Stimulated activated CD8-positive, alpha-beta memory T cell treated with anti-CD3 and anti-CD28 coated beads, Interleukin-15, amount 100 ng/mL, for 4 hours (primary cell): ENCODE measurements at regions not wholly inside any gene's neighbourhood (a gene's known extent, or its start where the extent isn't known, plus 50 kb on each side); places are given as distances from the start of the nearest gene placed in this dataset.
A peak's percentile ranks its signal among the peaks of the same experiment; 100 is the strongest.
"Not testable (repeated sequence)": the region's sequence is repeated elsewhere in the genome, so short reads cannot be mapped to it uniquely, and the experiment has no call there.

Source experiments
- DNase-seq, 2 donors: peaks; one replicate each; pipeline ENCODE4 v3.0.0-alpha.2; 2020; ENCODE audit warnings: low read depth in 2 of 2

DNA sequence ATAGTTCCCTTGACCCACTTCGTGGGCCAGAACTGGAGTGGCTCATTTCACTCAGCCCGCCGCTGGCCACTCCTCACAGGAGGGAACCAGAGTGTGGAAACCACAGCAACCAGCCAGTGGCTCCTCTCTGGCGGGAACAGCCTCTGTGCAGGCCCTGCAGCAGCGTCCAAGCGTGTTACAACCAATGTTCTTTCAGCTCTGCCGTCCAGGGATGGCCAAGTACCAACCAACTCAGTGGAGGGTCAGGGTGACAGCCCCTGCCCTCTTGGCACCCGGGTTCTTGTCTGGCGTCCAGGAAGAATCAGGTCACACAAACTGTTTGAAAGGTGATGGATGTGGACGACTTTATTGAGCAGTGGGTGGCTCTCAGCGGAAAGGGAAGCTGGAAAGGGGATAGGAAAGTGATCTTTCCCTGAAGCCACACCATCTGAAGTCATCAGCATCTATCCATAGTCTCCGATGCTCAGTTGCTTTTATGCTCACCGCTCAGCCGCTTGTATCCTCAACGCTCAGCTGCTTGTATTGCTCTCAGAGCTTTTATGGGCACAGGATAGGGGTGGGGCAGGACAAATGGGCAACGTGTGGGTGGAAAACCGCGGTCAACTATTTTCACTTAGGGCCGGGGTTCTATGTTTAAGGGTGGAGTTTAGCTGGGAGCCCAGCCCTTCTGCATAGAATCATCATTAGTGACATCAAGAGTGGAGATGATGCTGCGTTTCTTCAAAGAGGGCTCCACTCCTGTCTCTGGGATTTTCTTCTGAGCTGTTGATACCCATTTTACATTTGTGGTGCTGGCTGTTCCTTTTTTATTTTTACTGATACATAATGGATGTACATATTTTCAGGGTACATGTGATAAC is 250.2 kb downstream of the RRAGC start:
- no peak for DNase-seq

DNA sequence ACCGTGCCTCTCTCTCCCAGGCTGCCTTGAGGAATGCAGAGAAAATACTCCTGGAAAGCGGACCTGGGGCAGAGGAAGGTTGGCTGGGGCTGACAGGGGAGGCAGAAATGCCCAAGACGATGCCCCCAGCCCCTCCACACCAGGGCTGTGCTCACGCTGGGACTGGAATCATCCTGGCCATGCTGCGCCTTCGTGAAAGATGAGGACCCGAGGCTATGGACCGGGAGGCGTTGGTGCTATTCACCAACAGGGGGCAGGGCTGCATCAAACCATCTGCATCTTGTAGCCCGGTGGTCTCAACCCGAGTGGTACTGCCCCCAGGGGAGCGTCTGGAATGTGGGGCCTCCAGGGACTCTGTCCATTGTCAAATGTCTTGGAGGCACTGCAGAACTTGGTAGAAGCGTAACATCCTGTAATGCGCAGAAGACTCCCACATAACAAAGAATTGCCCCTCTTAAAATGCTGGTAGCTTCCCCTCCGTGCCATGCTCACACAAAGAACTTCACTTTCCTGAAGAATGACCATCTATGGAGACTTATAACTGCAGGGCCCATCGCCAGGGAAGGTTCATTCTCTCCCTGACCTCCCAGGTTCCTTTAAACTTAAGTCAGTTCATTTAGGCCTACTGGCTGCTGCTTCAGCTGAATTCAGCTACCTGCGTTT is 251.2 kb downstream of the RRAGC start:
- no peak for DNase-seq

DNA sequence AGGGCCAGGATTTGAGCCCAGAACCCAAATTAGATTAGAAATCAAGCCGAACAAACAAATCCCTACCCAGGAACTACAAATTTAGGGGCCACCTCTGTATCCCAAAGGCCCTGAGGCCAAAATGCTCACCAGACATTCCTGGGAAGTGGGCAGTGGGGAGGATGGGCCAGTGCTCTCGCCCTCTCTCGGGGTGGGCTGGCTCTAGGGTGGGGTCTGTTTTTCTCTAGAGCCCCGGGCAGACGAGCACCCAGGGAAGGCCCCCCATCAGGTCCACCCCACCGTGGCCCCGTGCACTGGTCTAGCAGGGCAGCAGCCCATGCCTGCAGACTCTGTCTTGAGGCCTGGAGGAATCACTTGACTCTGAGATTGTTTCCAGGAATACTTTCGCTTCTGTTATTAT is 252.0 kb downstream of the RRAGC start:
- no peak for DNase-seq

DNA sequence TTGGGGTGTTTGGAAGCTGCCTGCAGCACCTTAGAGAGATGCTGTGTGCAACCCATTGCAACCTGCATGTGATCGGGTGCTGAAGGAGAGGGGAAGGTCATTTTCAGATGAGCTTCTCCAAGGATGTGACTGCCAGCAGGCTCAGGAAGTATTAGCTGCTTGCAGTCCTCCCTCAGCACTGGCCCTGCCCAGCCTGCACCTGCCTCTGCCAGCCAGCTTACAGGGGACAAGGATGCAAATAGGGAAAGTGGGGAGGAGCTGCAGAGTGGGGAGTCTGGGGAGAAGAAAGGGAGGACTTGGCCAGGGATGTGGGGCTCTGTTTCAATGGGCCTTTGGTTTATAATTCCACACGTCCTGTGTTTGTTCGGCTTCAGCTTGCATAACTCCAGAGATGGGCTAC is 254.5 kb downstream of the RRAGC start:
- no peak for DNase-seq

DNA sequence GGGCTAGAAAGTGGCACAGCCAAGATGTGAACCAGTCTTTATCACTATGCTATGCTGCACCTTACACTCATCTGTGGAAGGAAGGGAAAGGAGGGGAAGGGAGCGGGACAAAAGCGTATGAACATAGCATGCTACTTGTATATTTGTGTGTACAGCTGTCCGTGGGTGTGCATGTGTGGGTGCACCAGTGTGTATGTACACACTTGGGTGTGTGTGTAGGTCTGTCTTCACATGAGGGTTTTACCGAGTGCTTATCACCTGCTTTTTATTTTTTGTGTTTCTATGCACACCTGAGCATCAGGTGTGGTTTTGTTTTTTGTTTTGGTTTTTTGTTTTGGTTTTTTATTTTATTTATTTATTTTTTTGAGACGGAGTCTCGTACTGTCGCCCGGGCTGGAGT is 255.7 kb downstream of the RRAGC start:
- DNase-seq = no peak

DNA sequence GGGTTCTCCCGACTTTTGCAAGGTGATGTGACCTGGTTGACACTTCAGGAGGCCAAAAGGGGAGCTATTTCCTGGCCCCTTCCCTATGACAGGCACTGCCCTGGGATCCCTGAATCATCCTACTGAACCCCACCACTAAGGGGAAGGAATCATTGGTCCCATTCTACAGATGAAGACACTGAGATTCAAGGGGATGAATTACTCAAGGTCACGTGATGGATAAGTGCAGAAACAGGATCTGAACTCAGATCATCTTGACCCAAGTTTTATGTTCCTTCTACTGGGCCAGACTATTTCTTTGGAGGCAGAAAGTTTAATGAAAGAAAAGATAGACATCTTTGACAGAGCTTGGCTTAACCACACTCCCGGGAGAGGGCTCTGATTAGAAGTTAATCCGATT is 258.7 kb downstream of the RRAGC start:
- no peak for DNase-seq

DNA sequence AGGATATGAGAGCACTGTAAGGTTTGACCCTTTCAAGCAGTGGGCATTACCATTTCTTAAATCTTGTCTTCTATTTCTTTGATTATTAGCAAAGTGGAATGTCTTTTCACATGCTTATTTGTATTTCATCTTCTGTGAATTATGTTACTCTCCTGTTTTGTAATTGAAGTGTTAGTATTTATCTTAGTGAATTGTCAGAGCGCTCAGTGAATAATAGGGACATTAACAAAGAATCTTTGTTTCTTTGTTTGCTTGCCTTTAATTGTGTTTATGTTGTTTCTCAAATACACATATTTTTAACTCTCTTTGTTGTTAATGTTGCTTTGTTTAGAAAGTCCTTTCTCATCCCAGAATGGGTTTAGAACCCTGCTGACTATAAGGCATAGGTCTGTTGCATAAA is 259.3 kb downstream of the RRAGC start:
- no peak for DNase-seq

DNA sequence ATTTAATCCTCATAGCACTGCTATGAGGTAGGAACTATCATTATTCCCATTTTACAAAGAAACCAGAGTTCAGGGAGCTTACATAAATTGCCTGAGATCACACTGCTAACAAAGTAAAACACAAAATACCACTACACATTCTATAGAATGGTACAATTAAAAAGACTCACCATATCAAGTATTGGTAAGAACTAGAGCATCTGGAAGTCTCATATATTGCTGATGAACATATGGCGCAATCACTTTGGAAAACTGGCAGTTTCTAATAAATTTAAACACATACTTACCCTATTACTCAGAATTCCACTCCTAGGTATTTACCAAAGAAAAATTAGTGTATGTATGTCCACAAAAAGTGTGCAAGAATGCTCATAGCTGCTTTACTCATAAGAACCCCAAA is 261.5 kb downstream of the RRAGC start:
- DNase-seq = no peak

DNA sequence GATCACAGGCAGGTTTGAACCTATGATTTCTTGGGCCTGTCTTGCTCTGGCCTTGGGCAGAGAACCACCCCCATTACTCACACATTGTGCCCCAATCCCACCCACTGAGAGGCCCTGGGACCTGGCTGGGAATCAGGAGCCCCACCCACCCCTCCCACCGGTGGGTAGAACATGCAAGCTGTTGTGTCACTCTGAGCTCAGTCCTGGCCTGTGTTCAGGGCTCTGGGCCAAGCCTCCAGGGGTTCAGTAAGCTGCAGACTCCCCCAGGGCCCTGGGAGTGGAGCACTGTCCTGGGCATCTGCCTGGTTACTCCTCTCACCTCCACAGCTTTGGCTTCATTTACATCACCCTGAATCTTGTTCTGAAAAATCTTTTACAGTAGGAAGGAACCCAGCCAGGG is 270.5 kb downstream of the RRAGC start:
- DNase-seq = no peak

DNA sequence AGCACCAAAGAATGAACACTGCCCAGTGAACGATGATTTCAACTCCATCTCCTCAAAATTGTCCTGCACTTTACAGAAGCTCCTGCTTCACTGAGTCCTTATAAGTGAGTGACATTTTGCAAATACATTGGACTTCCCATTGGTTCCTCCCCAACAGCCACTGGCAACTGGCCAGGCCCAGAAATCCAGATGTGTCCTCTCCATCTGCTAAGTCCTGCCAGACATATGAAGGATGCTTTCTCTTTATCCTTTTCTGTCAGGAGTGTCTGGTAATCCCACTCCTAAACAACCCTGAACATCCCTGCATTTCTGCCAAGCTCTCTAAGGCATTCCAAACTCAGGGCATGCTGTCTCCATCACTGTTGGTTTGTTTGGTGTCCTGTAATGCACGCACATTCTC is 271.8 kb downstream of the RRAGC start:
- DNase-seq = no peak

DNA sequence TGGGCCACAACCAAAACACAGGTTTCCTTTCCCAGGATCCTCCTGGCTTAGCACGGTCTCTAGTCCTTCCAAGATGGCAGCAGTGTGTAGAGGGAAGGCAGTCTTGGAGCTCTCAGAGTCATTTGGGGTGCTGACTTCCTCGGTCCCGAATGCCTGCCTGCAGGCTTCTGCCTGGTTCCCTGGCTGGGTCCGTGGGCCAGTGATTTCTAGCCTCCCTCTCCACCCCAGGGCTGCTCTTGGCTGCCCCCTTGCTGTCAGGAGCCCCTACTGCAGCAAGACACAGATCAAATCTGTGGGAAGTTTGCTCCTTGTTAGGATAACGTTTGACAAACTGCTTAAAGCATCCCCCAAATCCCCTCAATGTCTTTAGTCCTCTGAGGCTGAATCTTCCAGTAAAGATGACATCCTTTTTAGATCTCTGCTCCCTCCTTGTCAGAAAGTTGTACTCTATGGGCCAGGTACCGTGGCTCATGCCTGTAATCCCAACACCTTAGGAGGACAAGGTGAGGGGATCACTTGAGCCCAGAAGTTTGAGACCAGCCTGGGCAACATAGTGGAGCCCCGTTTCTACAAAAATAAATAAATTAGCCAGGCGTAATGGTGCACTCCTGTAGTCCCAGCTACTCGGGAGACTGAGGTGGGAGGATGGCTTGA is 272.5 kb downstream of the RRAGC start:
- DNase-seq = peak in 1 of 2 donors; percentile 12

DNA sequence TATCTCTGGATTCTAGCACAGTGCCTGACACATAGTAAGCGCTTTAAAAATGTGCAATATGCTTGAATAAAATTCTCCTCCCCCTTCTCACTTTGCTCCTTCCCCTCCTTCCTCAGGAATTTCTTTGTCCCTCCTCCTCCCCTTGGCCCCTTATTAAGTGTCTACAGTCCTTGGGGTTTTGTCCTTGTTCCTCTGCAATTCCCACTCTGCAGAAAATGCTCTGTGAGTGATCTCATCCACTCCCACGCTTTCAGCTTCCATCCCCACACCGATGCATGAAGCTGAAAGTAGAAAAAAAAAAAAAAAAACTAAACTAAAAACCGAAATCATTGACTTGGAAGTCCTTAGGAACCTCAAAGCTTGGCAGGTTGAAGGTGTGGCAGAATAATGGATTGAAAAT is 273.6 kb downstream of the RRAGC start:
- no peak for DNase-seq

DNA sequence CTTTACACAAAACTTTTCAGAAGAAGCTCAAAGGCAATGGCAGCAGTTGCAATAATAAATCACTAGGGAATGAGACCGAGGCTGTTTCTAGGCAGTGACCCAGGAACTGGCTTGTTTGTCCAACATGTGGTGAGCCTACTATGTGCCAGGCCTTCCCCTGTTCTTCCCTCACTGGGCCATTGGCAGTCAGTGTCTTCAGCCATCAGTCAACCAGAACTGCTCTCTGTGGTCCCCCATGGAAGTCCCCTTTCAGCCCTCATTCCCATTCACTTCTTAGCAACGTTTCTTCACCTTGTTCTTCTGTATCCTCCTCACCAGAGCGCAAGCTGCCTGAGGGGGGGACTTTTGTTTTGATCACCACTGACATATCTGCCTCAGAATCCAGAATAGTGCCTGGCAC is 274.1 kb downstream of the RRAGC start:
- no peak for DNase-seq

DNA sequence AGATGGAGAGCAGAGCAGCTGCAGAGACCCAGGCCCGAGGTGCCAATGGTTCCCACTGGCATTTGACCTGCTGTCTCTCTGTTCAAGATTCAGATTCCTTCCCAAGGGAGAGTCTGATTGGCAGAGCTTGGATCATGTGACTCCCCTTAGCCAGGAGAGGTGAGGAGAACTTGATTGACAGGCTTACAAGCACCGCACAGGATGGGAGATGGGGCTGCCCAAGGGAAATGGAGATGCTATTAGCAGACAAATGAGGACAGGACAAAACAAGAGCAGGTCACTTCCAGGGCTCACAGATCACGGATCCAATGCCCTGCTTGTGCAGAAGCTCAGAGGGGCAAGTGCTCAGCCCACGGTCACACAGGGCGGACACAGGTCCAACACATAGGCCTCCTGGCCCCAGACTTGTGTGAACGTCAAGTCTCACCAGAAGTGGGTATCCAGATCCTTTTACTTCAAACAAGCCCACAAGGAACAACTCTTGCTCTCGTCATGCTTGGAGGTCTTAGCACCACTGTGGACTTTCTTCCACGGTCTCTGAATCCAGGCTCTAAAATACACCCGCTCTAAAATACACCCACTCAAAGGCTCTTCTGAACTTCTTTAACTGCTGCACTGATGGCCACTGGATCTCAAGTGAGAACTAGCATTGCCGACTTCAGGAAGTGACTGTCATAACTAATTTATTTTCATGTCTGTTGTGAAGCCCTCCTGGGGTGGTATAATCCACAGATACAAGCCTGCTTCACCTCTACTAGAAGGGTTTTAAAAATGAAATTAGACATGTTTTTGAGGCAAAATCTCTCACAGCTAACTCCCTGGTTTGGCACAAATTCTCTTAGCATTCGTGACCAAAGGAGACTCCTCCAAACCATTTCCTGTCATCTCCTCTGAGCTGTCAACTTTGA is 274.9 kb downstream of the RRAGC start:
- DNase-seq = no peak

DNA sequence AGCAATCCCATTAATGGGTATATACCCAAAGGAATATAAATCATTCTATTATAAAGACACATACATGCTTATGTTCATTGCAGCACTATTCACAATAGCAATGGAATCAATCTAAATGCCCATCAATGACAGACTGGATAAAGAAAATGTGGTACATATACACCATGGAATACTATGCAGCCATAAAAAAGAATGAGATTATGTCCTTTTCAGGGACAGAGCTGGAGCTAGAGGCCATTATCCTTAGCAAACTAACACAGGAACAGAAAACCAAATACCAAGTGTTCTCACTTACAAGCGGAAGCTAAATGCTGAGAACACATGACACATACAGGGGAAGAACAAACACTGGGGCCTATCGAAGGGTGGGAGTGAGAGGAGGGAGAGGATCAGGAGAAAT is 276.3 kb downstream of the RRAGC start:
- DNase-seq = not testable (repeated sequence)

DNA sequence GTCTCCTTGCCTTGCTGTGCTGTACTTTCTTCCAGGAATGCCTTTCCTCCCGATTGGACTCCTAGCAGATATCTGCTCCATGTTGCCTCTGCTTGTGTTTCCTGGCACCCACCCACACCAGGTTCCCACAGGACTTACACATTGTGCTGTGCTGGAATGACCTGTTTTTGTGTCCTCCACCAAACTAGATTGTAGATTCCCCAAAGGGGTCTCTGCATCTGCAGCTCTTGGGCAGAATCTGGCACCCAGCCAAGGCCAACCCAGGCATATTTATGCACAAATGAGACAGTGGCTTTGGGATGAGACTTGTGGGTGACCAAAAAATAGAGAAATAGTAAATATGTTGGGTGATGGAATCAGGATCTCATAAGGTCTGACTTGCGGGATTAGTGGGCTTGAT is 278.2 kb downstream of the RRAGC start:
- DNase-seq = no peak

DNA sequence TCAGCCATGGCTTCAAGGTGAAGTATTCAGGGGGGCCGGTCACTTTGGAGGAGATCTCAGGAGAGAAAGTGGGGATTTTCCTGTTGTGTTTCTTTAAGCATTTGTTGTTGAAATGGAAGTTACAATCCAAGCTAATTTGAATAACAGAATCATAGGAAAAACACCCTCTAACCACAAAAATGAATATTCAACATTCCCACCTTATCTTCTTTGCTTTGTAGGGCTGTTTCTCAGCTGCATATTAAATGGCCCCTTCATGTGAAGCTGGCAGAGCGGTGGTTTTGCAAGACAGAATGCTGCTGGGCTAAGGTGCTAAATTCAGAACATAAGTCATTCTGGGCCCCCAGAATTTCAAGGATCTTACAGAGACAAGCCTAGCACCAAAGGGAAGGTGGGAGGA is 279.0 kb downstream of the RRAGC start:
- DNase-seq = no peak

DNA sequence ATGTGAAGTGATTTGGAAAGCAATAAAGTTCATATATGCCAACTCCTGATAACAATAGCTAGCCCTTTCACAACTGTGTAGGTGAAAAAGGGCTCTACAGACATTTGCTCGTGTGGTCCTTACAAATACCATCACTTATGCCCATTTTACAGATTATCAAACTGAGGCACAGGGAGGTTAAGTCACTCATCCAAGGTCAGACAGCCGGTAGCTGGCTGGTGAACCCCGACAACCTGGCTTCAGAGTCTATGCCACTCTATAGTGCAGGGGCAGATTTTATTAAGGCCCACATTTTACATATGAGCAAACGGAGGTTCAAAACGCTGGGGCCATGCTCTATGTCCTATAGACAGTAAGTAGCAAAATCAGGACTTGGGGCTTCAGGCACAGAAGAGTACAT is 280.5 kb downstream of the RRAGC start:
- DNase-seq = no peak

DNA sequence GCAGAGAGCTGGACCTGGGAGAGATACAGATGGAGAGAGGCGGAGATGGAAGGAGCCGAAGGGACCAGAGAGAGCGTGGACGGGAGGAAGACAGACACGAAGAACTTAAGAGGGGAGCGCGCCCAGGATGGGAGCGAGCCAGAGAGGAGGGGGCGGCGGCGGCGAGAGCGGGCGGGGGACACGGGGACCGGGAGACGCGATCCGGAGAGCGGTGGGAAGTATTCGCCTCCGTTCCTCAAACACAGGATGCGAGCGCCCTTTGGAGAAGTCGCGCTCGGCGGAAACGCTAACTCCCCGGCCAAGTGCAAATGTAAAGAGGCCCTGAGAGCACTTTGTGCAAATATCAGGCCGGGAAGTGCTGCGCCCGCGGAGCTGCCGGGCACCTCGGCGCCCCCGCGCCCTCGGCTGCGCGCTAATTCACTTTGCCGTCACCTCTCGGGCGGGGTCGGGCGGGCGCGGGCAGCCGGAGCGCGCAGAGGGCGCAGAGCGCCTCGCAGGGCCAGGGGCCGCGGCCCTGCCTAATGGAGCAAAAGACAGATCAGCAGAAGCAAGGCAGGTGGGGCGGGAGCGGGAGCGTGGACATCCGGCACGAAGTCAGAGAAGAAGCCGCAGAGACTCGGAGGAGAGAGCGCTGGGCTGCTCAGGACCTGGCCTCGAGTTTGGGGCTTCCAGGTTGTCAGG is 281.2 kb downstream of the RRAGC start:
- DNase-seq = no peak

DNA sequence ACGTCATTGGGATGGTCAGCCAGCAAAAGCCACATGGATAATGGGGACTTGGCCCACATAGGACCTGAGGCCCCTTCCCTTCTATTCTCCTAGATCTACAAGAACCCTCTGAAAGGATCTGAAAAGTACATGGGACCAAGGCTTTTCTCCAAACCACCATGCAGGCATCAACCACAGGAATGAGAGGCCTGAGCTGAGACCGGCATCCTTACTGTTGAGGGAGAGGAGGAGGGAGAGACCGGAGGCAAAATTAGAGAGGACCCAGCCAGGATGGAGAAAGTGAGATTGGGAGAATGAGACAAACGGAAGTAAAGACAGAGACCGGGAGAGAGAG is 281.7 kb downstream of the RRAGC start:
- DNase-seq = no peak

DNA sequence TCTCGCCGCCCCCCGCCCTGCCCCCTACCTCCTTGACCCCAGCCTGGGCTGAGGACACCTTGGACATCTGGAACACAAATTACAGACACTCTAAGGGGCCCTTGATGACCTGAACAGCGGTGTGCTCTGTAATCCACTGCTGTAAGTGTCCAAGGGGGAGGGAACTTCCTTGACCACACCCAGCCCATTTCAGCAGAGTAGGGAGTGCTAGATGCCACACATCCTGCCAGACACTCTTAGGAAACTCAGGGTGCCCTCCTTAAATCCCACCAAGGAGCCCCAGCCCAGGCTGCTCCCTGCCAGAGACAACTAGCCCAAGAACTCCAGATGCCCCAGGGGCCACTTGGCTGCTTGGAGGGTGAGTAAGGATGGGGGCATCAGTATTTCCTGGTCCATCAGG is 282.2 kb downstream of the RRAGC start:
- DNase-seq = no peak

DNA sequence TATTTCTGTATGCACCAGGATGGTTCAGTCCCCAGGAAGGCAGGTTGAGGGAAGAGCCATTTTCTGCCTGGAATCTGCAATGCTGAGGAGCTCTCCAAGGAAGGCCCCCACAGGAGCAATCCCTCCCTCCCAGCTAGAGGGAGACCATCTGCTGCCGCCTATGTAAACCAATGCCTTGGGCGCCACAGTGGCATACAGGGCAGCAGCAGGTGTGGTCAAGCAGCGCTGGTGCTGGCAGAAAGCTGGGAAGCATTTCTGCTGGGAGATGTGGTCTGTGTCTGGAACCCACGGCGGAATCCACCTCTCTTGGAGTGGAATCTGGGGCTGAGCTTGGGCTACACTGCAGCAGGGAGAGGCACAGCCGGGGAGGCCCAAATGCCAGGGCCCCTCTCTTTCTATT is 283.3 kb downstream of the RRAGC start:
- DNase-seq = no peak
